GM23248 (cell line): ENCODE measurements at regions not wholly inside any gene's neighbourhood (a gene's known extent, or its start where the extent isn't known, plus 50 kb on each side); places are given as distances from the start of the nearest gene placed in this dataset.

Experiments
- EZH2 ChIP-seq: fragments of 200-600 bp; sonication (generic); IDR thresholded peaks from 2 replicates; pipeline ENCODE4 v1.6.1; 2018; ENCODE audit warnings: antibody characterized with exemption, mild to moderate bottlenecking; ENCODE audit not compliant: insufficient read depth, poor library complexity, severe bottlenecking
- EZH2phosphoT487 ChIP-seq: fragments of 200-600 bp; sonication (generic); IDR thresholded peaks from 2 replicates; pipeline ENCODE4 v1.6.1; 2018; ENCODE audit warnings: antibody characterized with exemption, moderate library complexity, mild to moderate bottlenecking, low read depth; ENCODE audit not compliant: insufficient read depth

DNA sequence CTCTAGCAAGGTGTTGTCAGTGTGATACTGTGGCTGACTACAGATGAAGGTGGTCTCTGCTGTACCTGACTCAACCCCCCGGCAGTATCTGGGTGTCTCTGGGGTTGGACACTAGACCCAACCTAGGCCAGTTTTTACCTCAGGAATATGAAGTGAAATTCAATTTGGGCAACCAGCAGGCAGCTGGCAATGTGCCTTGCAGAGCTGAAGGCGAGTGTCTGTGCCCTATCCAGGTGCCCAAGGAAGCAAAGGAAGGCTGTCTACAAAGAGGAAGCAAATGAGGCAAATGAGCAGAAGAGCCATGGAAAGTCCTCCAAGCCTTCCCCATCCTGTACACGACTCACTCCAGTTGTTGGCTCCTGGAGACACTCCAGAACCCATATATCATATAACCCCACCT, 264.6 kb upstream of the AGAP1 start:
- TF ChIP-seq EZH2 (no peak), EZH2phosphoT487 (no peak)
